GM18858 (cell line): ENCODE measurements at regions not wholly inside any gene's neighbourhood (a gene's known extent, or its start where the extent isn't known, plus 50 kb on each side); places are given as distances from the start of the nearest gene placed in this dataset.

Experiments used
- ATAC-seq: cut with Tn5 transposase; IDR thresholded peaks from one replicate; pipeline ENCODE4 v1.9.1; 2021; ENCODE audit not compliant: unreplicated experiment

GRCh38 chr2:181332044-181332605 lies 125.1 kb upstream of the ITGA4 start:
- no peak for ATAC-seq

- no peak for ATAC-seq
Measured at GRCh38 chr2:181334158-181334826, 122.9 kb upstream of the ITGA4 start.

GRCh38 chr2:181340891-181341290 lies 116.3 kb upstream of the ITGA4 start:
- ATAC-seq = no peak

DNA sequence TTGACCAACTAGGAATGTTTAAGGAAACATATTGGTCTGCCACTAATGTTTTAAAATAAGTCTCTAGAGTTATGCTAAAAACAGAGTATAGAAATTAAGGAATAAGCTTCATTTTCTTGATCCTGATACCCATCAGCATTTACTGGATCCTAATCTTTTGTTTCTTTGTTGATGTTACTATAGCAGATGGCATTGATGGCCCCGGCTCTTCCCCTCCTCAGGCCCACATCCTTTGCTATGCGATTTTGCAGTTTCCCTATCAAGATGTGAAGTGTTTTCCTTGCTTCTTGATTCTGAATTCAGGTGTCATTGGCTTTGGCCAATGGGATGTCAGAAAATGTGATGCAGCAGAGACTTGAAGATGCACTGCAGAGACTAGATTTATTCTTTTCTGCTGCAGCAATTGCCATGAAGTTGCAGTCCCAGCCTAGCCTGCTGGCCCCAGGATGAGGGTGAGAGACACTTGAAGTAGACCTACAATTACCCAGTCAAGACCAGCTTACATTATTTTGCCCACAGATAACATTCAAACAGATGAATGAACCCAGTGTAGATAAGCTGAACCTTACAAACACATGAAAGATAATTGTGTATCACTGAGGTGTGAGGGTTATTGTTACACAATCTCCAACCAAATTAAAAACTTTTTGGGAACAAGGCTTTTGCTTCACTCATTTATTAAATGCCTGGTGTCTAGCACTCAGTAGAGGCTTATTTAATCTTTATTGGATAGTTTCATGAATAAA lies 115.2 kb upstream of the ITGA4 start:
- no peak for ATAC-seq

- peak; percentile 88 for ATAC-seq
Measured at GRCh38 chr2:181348107-181348837, 108.9 kb upstream of the ITGA4 start.

- no peak for ATAC-seq
Measured at GRCh38 chr2:181352158-181352557, 105.0 kb upstream of the ITGA4 start.

GRCh38 chr2:181354626-181355025 lies 102.6 kb upstream of the ITGA4 start:
- ATAC-seq = no peak

GRCh38 chr2:181356526-181357130 lies 100.6 kb upstream of the ITGA4 start:
- no peak for ATAC-seq

GRCh38 chr2:181357979-181358378 lies 99.2 kb upstream of the ITGA4 start:
- peak; percentile 66 for ATAC-seq

GRCh38 chr2:181362561-181362960 lies 94.6 kb upstream of the ITGA4 start:
- ATAC-seq = no peak

DNA sequence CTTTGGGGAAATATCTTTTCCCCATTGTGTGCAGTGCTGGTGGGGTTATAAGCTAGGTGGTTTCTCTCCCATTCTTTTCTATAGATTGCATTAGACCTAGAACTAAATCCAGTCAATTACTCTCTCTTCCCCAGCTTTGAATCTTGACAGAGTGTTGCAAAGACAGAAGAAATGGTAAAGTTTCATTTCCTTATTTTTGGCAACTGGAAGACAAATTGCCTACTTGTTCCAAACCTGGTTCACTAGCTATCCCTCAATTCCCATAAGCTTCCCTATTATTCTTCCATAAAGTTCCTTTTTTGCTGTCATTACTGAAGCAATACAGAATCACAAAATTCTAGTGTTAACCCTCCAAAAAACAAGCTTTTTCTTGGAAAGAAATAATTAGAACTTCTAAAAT lies 94.0 kb upstream of the ITGA4 start:
- no peak for ATAC-seq

- ATAC-seq = no peak
Measured at GRCh38 chr2:181364492-181365170, 92.6 kb upstream of the ITGA4 start.

DNA sequence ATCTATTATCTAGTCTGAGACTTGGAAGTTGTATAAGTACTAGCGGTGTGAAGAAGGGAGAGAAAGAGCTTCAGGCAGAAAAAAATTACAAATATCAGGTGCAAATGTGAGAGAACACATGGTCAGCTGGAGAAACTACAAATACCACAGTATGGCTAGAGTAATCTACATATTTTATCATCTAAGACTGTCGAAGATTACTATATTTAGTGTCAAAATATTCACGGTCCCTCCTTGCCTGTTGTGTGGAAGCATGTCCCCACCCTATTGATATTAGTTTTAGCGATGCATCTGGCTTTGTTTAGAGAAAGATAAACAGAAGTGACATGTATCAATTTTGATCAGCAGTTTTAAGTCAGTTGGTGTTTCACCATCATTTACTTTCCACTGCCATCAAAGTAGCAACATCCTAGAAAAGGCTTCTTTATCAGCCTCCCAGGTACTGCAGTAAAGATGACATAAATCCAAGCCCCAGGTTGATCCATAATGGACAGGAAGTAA lies 90.5 kb upstream of the ITGA4 start:
- ATAC-seq = no peak

GRCh38 chr2:181367411-181367810 lies 89.8 kb upstream of the ITGA4 start:
- ATAC-seq = no peak

- no peak for ATAC-seq
Measured at GRCh38 chr2:181367906-181368435, 89.2 kb upstream of the ITGA4 start.

GRCh38 chr2:181370126-181370525 lies 87.1 kb upstream of the ITGA4 start:
- no peak for ATAC-seq

GRCh38 chr2:181371195-181371594 lies 86.0 kb upstream of the ITGA4 start:
- ATAC-seq = no peak

DNA sequence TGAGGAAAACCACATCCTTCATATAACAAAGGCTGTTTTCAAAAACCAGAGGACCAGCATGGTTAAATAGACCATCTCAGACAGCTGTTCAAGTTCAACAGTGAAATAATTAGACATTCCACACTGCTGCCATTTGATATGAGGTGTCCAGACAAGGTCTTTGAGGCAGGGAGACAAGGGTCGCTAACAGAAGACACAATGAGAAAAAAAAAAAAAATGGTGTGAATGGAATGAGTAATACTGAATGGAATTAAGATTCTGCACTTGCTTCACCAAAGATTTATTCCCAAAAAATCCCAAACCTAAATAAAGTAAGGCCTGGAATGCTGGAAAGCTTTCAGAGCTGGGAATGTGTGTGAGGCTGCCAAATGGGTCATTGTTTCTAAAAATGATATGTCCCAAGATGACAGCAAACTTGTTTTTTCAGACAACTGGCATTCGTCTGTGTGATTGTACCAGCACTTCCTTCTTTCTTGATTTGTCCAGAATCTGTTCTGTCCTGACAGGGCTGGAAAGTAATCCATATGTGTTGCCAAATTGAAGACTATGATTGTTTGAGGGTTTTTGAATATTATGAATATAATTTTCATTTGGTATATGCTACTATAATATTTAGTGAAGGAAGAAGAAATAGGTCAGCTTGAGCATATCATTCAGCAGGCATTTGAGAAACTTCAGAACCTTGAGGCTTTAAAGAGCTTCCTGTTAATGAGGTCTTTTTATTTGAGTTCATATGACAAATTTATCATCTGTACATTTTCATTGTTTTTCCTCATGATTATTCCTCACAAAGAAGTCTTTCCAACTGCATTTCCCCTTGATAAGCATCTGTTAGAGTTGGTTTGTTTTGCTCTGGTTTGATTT lies 85.2 kb upstream of the ITGA4 start:
- no peak for ATAC-seq

GRCh38 chr2:181372646-181373040 lies 84.5 kb upstream of the ITGA4 start:
- no peak for ATAC-seq
